Right cardiac atrium (tissue), 5 donors: ENCODE measurements at regions not wholly inside any gene's neighbourhood (a gene's known extent, or its start where the extent isn't known, plus 50 kb on each side); places are given as distances from the start of the nearest gene placed in this dataset.

Experiments
- ATAC-seq, 2 donors: fragments of 200-7000 bp; cut with Tn5 transposase; one replicate each; pipeline versions ENCODE4 v1.8.0 to v1.9.1; 2020; ENCODE audit warnings: moderate library complexity in 2 of 2, mild to moderate bottlenecking in 1 of 2
- DNase-seq, 3 donors: peaks; one replicate each; pipeline ENCODE4 v3.0.0-alpha.2; 2020
- H3K27ac ChIP-seq: one replicate; pipeline ENCODE4 v1.5.1; 2013; ENCODE audit warnings: mild to moderate bottlenecking, low read length, control low read depth, moderate library complexity
- H3K27me3 ChIP-seq: one replicate; pipeline ENCODE4 v1.6.1; 2013; ENCODE audit not compliant: control insufficient read depth, insufficient read depth
- H3K4me1 ChIP-seq: one replicate; pipeline ENCODE4 v1.6.1; 2013; ENCODE audit warnings: low read length; ENCODE audit not compliant: control insufficient read depth, insufficient read depth
- H3K4me3 ChIP-seq: one replicate; pipeline ENCODE4 v1.5.1; 2013; ENCODE audit warnings: low read length, control low read depth
- H3K9me3 ChIP-seq: one replicate; pipeline ENCODE4 v1.6.1; 2013; ENCODE audit warnings: low read length; ENCODE audit not compliant: control insufficient read depth
- WGBS: extraction: QIAGEN DNeasy Blood & Tissue Kit; methylation state at CpG from one replicate; pipeline ENCODE4 v1.1.7; 2013; 5-methylcytosine and 5-hydroxymethylcytosine counted together
- intact Hi-C, 4 donors: fragments of 100-400 bp; cut with DNase I; formaldehyde crosslinking; loops; one replicate each; pipeline versions ENCODE4 v1.11.0 to v1.14.0; 2022 to 2023
- donor health status: healthy with polysubstance abuse.
- donor health status: DM: no; HTN: yes; CAD: no.
- donor health status: DM: no; HTN: no; CAD: no.
- donor health status: DM: no; HTN: yes; CAD: no; lungs with severe emphysema.
- donor health status: DM: yes; HTN: yes; CAD: no.

DNA sequence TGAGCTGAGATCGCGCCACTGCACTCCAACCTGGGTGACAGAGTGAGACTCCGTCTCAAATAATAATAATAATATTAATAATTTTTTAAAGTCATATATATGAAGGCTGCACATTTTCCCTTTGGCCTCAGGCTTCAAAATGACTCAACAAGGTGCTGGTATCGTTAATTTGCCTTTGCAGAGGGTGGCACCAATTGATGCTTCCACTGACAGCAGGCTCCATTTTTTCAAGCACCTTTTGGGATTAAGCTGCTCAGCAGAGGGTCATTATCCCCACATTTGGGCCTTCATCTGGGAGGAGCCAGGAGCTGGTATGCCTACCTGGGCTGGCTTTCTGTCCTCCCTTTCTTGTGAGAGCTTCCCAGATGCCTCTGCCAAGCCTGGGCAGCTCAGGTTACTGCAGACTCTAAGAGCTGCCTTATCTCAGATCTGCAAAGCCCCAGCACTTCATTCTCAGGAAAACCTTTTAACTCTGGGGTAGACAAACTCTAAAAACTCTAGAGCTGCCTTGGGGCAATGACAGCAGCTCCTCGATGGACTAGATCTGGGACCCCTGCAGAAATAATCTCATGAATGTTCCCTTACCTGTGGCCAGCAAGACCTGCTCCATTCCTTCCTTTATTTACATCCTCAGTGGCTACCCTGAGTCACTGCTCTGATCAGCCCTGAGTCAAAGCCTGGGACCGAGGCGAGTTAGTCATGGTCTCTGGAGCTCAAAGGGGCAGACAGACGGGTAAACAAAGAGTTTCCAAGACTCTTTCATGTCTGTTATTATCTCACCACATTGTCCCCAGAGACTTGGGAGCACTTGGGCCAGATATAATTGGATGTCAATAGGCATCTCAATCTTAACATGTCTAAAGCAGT is 80.0 kb upstream of the EYA2 start:
- Histone ChIP-seq H3K27me3 (no peaks in the 10 kb centered on the region), H3K4me3 (no peak overlapping the region), H3K9me3 (peaks cover 2% of the 10 kb centered on the region), H3K27ac (no peak overlapping the region), H3K4me1 (no peaks in the 10 kb centered on the region)
- DNase-seq (no peak), ATAC-seq (no peak)
- WGBS, result 58% methylated on average over 8 of the region's 8 CpGs
- intact Hi-C loops, result no loop called here

DNA sequence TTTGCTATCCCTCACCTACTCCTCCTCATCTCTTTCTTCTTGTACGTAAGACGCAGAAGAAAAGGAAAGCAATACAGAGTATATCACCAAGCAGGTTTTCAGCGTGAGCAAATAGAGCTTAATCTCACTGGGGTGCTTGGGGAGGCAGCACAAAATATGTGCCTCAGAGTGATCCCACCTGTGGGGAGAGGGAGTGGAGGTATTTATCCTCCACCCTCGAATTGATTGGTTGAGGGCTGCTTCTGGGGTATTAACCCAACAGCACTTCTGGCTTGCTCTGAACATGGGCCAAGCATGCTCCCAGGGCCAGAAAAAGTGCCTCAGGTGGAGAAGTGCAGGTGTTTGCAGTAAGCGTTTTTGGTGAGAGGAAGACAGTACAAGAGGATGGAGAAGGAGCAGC is 78.5 kb upstream of the EYA2 start:
- Histone ChIP-seq H3K4me1 (no peaks in the 10 kb centered on the region), H3K27me3 (no peaks in the 10 kb centered on the region), H3K9me3 (peaks cover 2% of the 10 kb centered on the region), H3K27ac (no peak overlapping the region), H3K4me3 (no peak overlapping the region)
- intact Hi-C loops, result no loop called here
- ATAC-seq (no peak), DNase-seq (no peak)
- WGBS, result 80% methylated on average over 5 of the region's 5 CpGs

DNA sequence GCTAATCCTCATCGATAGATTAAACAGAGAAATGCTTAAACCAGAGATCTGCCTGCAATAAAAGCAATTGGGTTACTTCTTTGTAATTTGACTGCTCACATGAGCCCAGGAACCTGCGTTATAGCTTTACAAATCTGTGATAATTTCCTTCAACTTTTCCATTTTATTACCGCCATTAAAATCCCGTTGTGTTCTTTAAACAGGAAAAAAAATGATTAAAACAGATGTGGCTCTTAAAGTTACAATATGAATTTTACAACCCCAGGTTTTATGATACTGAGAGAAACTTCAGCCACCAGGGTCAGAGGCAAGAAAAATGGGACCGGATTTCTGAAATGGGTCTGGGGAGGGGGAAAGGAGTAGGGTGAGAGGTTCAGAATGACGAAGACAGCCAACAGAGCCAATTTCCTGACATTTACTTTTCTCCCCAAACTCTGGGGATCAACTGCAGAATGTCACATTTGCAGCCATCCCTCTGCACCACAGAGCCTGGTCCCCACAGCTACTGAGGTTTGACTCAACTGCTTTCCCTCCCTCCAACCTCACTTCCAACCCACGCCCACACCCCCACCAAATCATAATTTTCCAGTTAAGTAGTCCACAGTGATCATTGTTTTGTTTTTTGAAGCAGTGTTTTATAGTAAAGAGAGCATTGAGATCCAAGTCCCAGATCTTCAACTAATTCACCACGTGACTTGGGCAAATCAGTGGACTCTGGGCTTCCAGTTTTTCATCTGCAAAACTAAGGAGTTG is 77.6 kb upstream of the EYA2 start:
- Histone ChIP-seq H3K27me3 (no peaks in the 10 kb centered on the region), H3K9me3 (peaks cover 2% of the 10 kb centered on the region), H3K27ac (no peak overlapping the region), H3K4me3 (no peak overlapping the region), H3K4me1 (no peaks in the 10 kb centered on the region)
- WGBS, result 60% methylated on average over 8 of the region's 8 CpGs
- no peak for ATAC-seq
- no peak for DNase-seq
- intact Hi-C loops, result no loop called here

DNA sequence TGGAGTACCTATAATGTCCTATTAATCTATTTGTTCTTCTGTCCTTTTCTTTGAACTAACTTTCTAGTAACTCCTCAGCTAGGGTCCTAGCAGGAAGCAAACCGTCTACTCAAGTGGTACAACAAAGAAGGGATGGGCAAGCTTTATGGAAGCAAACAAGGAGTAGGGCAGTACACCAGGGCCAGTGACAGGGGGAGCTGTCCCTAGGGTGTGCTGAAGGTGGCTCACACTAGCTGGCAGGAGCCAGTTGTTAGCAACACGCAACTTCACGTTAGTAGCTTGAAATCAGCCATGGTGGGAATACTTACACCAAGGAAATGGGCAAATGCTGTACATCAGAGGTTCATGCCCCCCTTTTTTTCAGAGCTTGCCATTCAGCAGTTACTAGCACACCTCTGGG is 74.0 kb upstream of the EYA2 start:
- peaks cover 1% of the 10 kb centered on the region for H3K9me3 ChIP-seq
- no peak overlapping the region for H3K4me3 ChIP-seq
- no peak for DNase-seq
- H3K27me3 ChIP-seq, result no peaks in the 10 kb centered on the region
- H3K4me1 ChIP-seq, result no peaks in the 10 kb centered on the region
- 74% methylated on average over 3 of the region's 3 CpGs for WGBS
- intact Hi-C loops, result no loop called here
- no peak overlapping the region for H3K27ac ChIP-seq
- no peak for ATAC-seq

DNA sequence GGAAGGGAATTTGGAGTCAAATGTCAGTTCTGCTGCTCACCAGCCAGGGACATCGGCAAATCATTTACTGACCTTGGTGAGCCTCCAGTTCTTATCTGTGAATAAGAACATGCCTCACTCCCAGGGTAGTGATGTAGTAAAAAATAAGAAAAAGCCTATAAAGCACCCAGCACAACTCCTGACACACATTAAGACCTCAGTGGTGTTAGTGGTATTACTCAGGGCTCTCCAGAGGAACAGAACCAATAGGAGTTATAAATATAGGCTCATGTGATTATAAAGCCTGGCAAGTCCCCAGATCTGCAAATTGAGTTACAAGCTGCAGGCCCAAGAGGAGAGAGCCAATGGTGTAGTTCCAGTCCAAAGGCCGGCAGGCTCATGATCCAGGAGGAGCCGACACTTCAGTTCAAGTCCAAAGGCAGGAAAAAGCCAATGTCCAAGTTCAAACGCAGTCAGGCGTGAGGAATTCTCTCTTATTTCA is 71.3 kb upstream of the EYA2 start:
- WGBS, result 58% methylated on average over 5 of the region's 5 CpGs
- ATAC-seq (peak; percentile 63 to 89), DNase-seq (peak in 2 of 3 donors; percentile 61 to 66)
- no peaks in the 10 kb centered on the region for H3K27me3 ChIP-seq
- H3K9me3 ChIP-seq, result no peaks in the 10 kb centered on the region
- peak overlapping the region; percentile 64 for H3K27ac ChIP-seq
- H3K4me1 ChIP-seq, result no peaks in the 10 kb centered on the region
- no peak overlapping the region for H3K4me3 ChIP-seq
- intact Hi-C loops, result no loop called here

DNA sequence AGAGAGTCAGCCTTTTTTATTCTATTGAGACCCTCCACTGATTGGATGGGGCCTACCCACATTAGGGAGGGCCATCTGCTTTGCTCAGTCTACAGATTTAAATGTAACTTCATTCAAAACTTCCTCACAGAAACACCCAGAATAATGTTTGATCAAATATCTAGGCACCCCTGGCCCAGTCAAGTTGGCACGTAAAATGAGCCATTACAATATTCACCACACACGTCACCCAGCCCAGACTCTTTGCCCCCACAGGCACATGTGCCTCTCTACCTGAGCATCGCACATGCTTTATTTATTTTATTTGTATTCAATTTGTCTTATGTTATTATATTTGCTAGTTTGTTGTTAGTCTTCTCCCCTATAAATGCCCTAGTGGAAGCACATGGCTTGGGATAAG is 70.9 kb upstream of the EYA2 start:
- 87% methylated on average over 3 of the region's 3 CpGs for WGBS
- intact Hi-C loops, result no loop called here
- Histone ChIP-seq H3K4me1 (no peaks in the 10 kb centered on the region), H3K27ac (peak overlapping the region; percentile 64), H3K9me3 (no peaks in the 10 kb centered on the region), H3K4me3 (no peak overlapping the region), H3K27me3 (no peaks in the 10 kb centered on the region)
- no peak for DNase-seq
- no peak for ATAC-seq

DNA sequence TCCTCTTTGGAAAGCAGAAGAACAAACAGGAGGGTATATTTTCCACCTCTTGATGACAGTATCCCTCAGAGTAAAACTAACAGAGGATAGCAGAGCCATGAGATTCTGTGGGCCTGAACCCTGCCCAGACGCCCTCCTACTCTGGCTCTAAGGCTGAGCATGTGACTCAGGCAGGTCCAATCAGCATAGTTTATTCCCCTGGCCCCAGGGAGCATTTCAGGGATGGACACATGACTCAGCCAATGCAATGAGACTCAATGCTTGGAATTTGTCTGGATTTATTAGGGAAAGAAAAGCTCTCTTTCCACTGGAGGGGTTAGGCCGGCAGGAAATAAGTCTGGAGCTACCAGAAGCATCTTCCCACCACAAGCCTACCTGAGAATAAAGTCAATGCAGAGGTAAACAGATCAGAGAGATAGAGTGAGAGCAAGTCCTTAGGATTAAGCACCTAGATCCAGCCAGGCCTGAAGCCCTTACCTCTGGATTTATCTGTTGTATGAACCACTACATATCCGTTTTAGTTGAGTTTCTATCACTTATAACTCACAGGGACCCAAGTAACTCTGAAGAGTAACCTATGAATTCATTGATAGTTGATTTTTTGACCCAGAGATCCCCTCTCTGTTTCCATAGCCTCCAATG is 68.2 kb upstream of the EYA2 start:
- Histone ChIP-seq H3K9me3 (no peaks in the 10 kb centered on the region), H3K27me3 (no peaks in the 10 kb centered on the region), H3K4me3 (no peak overlapping the region), H3K4me1 (no peaks in the 10 kb centered on the region), H3K27ac (no peak overlapping the region)
- DNase-seq (no peak), ATAC-seq (no peak)
- intact Hi-C loops, result no loop called here
- WGBS, result 52% methylated on average over 3 of the region's 3 CpGs

DNA sequence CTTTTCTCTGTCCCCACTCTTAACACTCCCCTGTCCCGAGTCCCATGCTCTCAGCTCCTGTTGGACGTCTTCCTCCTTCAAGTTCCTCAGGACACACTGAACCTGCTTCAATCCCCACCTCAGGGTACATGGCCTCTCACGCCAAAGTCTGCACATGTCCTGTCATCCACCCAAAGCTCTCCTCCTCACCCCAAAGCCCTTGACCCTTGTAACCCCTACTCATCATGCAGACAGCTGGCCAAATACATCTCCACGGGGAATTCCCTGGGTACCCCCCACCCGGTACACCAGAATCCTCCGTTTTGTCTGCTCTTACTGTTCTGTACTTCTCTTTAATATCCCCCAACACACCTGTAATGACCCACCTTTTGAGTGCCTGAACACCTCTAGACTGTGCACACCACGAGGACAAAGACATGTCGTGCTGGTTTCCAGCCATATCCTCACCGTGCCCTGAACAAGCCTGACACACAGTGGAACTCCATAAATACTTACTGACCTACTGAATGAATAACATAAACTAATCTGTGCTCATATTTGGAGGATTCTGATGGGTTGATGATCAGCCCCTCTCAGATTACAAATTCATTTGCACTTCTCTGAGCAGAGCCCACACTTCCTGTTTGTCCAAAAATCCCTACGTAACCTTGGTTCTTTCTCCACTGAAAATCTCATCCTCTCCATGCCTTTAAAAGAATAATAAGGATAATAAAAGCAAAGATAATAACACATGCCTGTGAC is 66.8 kb upstream of the EYA2 start:
- intact Hi-C loops, result no loop called here
- DNase-seq, result no peak
- Histone ChIP-seq H3K4me3 (no peak overlapping the region), H3K9me3 (peaks cover 3% of the 10 kb centered on the region), H3K27me3 (no peaks in the 10 kb centered on the region), H3K27ac (no peak overlapping the region), H3K4me1 (no peaks in the 10 kb centered on the region)
- 68% methylated on average over 10 of the region's 10 CpGs for WGBS
- ATAC-seq, result no peak

DNA sequence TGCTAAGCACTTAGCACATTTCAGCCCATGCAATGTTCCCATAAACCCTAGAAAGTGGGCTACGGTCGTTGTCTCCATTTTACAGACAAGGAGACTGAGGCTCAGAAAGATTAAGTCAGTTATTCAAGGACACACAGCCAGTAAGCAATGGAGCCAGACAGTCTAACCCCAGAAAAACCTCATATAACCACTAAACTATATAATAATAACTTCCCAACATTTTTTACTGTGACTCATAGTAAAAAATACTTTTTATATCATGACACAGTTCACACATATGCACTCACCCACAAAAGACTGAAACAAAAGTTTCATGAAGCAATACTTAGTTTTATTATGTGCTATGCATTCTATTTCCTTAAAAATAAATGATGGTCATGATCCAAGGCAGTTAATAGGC is 66.2 kb upstream of the EYA2 start:
- ATAC-seq, result no peak
- H3K4me1 ChIP-seq, result no peaks in the 10 kb centered on the region
- H3K4me3 ChIP-seq, result no peak overlapping the region
- intact Hi-C loops, result no loop called here
- no peak for DNase-seq
- 80% methylated on average over 2 of the region's 2 CpGs for WGBS
- H3K27ac ChIP-seq, result no peak overlapping the region
- H3K9me3 ChIP-seq, result peaks cover 3% of the 10 kb centered on the region
- no peaks in the 10 kb centered on the region for H3K27me3 ChIP-seq

DNA sequence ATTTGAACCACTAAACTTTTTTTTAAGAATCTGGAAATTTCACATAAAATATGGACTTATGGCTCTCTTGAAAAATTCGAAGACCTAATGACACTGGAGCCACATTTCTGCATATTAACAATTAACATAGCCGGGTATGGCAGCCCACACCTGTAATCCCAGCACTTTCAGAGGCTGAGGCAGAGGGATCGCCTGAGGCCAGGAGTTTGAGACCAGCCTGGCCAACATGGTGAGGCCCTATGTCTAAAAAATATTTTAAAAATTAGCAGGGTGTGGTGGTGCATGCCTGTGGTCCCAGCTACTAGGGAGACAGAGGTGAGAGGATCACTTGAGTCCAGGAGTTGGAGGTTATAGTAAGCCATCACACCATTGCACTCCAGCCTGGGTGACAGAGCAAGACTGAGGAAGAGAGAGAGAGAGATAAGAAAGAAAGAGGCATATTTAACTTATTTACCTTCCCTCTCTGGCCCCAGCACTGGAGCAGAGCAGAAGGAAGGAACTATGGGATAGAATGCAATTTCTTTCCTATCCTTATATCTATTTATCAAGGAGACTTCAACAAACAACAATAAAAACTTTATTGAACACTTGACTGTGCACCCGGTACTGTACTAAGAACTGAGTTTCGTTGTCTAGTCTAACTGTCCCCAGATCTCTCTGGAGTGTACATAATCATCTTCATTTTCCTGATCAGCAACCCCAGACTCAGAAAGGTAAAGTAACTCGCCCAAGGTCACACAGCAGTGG is 63.6 kb upstream of the EYA2 start:
- Histone ChIP-seq H3K27me3 (no peaks in the 10 kb centered on the region), H3K4me1 (no peaks in the 10 kb centered on the region), H3K9me3 (peaks cover 3% of the 10 kb centered on the region), H3K4me3 (no peak overlapping the region), H3K27ac (no peak overlapping the region)
- DNase-seq (no peak), ATAC-seq (no peak)
- WGBS, result 68% methylated on average over 6 of the region's 6 CpGs
- intact Hi-C loops, result no loop called here
